ENCODE measurements at regions not wholly inside any gene's neighbourhood (a gene's known extent, or its start where the extent isn't known, plus 50 kb on each side); places are given as distances from the start of the nearest gene placed in this dataset.

GRCh38 chr18:14919666-14920065 is 171.7 kb downstream of the ANKRD30B start:
- TF ChIP-seq CTCF (IDR thresholded peaks at IDR 0.05; ENCODE audit: low read depth, low read length) (no peak), MYC (IDR thresholded peaks at IDR 0.05; ENCODE audit: low read depth, low read length) (no peak), POLR2A (IDR thresholded peaks at IDR 0.05; ENCODE audit: extremely low read depth, insufficient read length) (no peak)

All from NB4 (cell line).